ENCODE measurements at regions not wholly inside any gene's neighbourhood (a gene's known extent, or its start where the extent isn't known, plus 50 kb on each side); places are given as distances from the start of the nearest gene placed in this dataset.
"Not testable (repeated sequence)": the region's sequence is repeated elsewhere in the genome, so short reads cannot be mapped to it uniquely, and the experiment has no call there.

DNA sequence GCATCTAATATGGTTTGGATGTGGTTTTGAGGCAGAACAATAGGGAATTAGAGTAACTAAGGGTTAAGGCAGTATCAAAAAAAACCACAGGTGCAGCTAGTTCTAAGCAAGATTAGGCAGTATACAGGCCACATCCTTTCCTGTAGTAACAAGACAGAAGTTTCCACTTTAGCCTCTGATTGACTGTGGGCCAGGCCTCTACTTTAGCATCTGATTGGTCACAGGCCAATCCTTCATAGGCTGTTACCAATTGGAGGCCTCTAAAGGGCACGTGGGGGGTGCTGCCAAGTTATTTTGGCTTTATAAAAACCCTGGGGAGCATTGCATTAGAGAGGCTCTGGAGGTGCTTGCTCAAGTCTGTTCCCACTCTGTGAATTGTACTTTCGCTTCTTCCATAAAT is 144.1 kb upstream of the ST8SIA4 start:
- no peak overlapping the region for H3K4me3 ChIP-seq (ENCODE audit: low read depth, low read length)
- TF ChIP-seq, protein P1, sequence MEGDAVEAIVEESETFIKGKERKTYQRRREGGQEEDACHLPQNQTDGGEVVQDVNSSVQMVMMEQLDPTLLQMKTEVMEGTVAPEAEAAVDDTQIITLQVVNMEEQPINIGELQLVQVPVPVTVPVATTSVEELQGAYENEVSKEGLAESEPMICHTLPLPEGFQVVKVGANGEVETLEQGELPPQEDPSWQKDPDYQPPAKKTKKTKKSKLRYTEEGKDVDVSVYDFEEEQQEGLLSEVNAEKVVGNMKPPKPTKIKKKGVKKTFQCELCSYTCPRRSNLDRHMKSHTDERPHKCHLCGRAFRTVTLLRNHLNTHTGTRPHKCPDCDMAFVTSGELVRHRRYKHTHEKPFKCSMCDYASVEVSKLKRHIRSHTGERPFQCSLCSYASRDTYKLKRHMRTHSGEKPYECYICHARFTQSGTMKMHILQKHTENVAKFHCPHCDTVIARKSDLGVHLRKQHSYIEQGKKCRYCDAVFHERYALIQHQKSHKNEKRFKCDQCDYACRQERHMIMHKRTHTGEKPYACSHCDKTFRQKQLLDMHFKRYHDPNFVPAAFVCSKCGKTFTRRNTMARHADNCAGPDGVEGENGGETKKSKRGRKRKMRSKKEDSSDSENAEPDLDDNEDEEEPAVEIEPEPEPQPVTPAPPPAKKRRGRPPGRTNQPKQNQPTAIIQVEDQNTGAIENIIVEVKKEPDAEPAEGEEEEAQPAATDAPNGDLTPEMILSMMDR (IDR thresholded peaks at IDR 0.05; ENCODE audit: control insufficient read depth, extremely low read depth, insufficient read depth), result no peak
- no peak for DNase-seq (ENCODE audit: low read depth)

DNA sequence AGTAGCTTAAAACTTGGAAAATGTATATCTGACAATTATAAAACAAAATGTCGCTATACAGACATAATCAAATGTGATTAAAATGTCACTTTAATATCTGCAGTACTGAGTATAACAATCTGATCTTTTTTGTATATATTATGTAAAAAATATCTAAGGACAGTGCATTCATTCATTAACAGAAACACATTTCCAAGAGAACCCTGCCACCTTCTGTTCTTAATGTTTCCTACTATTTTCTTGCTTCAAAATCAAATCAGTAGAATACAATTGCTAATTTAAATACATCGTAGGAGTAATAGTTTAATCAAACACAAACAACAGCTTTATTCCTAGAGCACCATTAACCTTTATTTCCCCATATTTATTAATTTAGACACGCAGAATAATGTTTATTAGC is 142.6 kb upstream of the ST8SIA4 start:
- no peak for DNase-seq (ENCODE audit: low read depth)
- H3K4me3 ChIP-seq (ENCODE audit: low read depth, low read length), result no peak overlapping the region
- TF ChIP-seq, protein P1 (IDR thresholded peaks at IDR 0.05; ENCODE audit: control insufficient read depth, extremely low read depth, insufficient read depth), result 0 out of 2 replicates have a peak, but pooled peaks have one; percentile 20

DNA sequence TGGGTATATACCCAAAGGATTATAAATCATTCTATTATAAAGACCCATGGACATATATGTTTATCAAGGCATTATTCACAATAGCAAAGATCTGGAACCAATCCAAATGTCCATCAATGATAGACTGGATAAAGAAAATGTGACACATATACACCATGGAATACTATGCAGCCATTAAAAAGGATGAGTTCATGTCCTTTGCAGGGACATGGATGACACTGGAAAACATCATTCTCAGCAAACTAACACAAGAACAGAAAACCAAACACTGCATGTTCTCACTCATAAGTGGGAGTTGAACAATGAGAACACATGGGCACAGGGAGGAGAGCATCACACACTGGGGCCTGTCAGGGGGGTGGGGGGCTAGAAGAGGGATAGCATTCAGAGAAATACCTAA is 136.9 kb upstream of the ST8SIA4 start:
- not testable (repeated sequence) for H3K4me3 ChIP-seq (ENCODE audit: low read depth, low read length); DNase-seq (ENCODE audit: low read depth)

- TF ChIP-seq, protein P1 (IDR thresholded peaks at IDR 0.05; ENCODE audit: control insufficient read depth, extremely low read depth, insufficient read depth), result no peak
- no peak overlapping the region for H3K4me3 ChIP-seq (ENCODE audit: low read depth, low read length)
- no peak for DNase-seq (ENCODE audit: low read depth)
Observed at GRCh38 chr5:101036778-101037177, 133.7 kb upstream of the ST8SIA4 start.

GRCh38 chr5:101035425-101035824 is 132.3 kb upstream of the ST8SIA4 start:
- no peak overlapping the region for H3K4me3 ChIP-seq (ENCODE audit: low read depth, low read length)

GRCh38 chr5:101024299-101024698 is 121.2 kb upstream of the ST8SIA4 start:
- TF ChIP-seq, protein P1 (IDR thresholded peaks at IDR 0.05; ENCODE audit: control insufficient read depth, extremely low read depth, insufficient read depth), result no peak
- no peak for DNase-seq (ENCODE audit: low read depth)
- H3K4me3 ChIP-seq (ENCODE audit: low read depth, low read length), result no peak overlapping the region

More at GRCh38 chr5:101035425-101035824, 132.3 kb upstream of the ST8SIA4 start:
- no peak for DNase-seq (ENCODE audit: low read depth)
- TF ChIP-seq, protein P1 (IDR thresholded peaks at IDR 0.05; ENCODE audit: control insufficient read depth, extremely low read depth, insufficient read depth), result no peak

DNA sequence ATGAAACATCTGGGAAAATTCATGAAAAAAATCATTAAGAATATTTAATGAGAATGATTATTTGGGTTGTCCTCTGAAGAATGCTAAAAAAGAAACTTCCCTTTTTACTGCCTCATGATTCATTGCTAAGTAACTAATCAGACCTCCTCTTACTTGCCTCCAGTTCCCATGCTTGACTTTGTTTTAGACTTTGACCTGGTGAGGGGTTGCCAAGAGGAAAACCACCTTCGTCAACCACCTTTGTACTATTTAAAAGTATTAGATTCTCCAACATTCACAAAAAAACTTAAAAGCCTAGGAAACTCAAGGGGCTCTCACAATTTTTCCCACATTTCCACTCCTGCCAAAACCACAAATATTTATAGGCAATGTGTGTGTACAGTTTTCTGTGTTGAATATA is 115.2 kb upstream of the ST8SIA4 start:
- DNase-seq (ENCODE audit: low read depth), result no peak
- TF ChIP-seq, protein P1 (IDR thresholded peaks at IDR 0.05; ENCODE audit: control insufficient read depth, extremely low read depth, insufficient read depth), result no peak

More for the DNA sequence above, 115.2 kb upstream of the ST8SIA4 start:
- no peak overlapping the region for H3K4me3 ChIP-seq (ENCODE audit: low read depth, low read length)
